ENCODE measurements at regions not wholly inside any gene's neighbourhood (a gene's known extent, or its start where the extent isn't known, plus 50 kb on each side); places are given as distances from the start of the nearest gene placed in this dataset.

- DNase-seq (ENCODE audit: low read depth): no peak
Measured at GRCh38 chr9:118583414-118583813, 785.8 kb downstream of the BRINP1 start.

GRCh38 chr9:118586978-118587377 lies 782.3 kb downstream of the BRINP1 start:
- DNase-seq (ENCODE audit: low read depth): no peak

GRCh38 chr9:118594428-118594827 lies 774.8 kb downstream of the BRINP1 start:
- no peak for DNase-seq (ENCODE audit: low read depth)

- peak; percentile 23 for DNase-seq (ENCODE audit: low read depth)
Measured at GRCh38 chr9:118595719-118596305, 773.4 kb downstream of the BRINP1 start.

GRCh38 chr9:118596374-118597015 lies 772.7 kb downstream of the BRINP1 start:
- DNase-seq (ENCODE audit: low read depth): no peak

GRCh38 chr9:118606668-118607067 lies 762.6 kb downstream of the BRINP1 start:
- no peak for DNase-seq (ENCODE audit: low read depth)

- DNase-seq (ENCODE audit: low read depth): peak; percentile 63
Measured at GRCh38 chr9:118609355-118610044, 759.7 kb downstream of the BRINP1 start.

- no peak for DNase-seq (ENCODE audit: low read depth)
Measured at GRCh38 chr9:118612201-118612600, 757.0 kb downstream of the BRINP1 start.

- DNase-seq (ENCODE audit: low read depth): no peak
Measured at GRCh38 chr9:118613996-118614395, 755.2 kb downstream of the BRINP1 start.

GRCh38 chr9:118618084-118618483 lies 751.2 kb downstream of the BRINP1 start:
- DNase-seq (ENCODE audit: low read depth): no peak

- DNase-seq (ENCODE audit: low read depth): no peak
Measured at GRCh38 chr9:118618849-118619248, 750.4 kb downstream of the BRINP1 start.

- DNase-seq (ENCODE audit: low read depth): no peak
Measured at GRCh38 chr9:118624608-118625007, 744.6 kb downstream of the BRINP1 start.

- no peak for DNase-seq (ENCODE audit: low read depth)
Measured at GRCh38 chr9:118630079-118630478, 739.2 kb downstream of the BRINP1 start.

- no peak for DNase-seq (ENCODE audit: low read depth)
Measured at GRCh38 chr9:118630931-118631595, 738.2 kb downstream of the BRINP1 start.

- DNase-seq (ENCODE audit: low read depth): no peak
Measured at GRCh38 chr9:118631956-118632355, 737.3 kb downstream of the BRINP1 start.

GRCh38 chr9:118635416-118635815 lies 733.8 kb downstream of the BRINP1 start:
- DNase-seq (ENCODE audit: low read depth): no peak

GRCh38 chr9:118637681-118638080 lies 731.6 kb downstream of the BRINP1 start:
- DNase-seq (ENCODE audit: low read depth): no peak

- DNase-seq (ENCODE audit: low read depth): no peak
Measured at GRCh38 chr9:118640836-118641560, 728.2 kb downstream of the BRINP1 start.

- no peak for DNase-seq (ENCODE audit: low read depth)
Measured at GRCh38 chr9:118643118-118643517, 726.1 kb downstream of the BRINP1 start.

GRCh38 chr9:118644066-118644465 lies 725.2 kb downstream of the BRINP1 start:
- no peak for DNase-seq (ENCODE audit: low read depth)

GRCh38 chr9:118647331-118647730 lies 721.9 kb downstream of the BRINP1 start:
- DNase-seq (ENCODE audit: low read depth): no peak

- DNase-seq (ENCODE audit: low read depth): no peak
Measured at GRCh38 chr9:118650417-118650816, 718.8 kb downstream of the BRINP1 start.

Measured in stromal cell of bone marrow (primary cell).